ENCODE measurements at regions not wholly inside any gene's neighbourhood (a gene's known extent, or its start where the extent isn't known, plus 50 kb on each side); places are given as distances from the start of the nearest gene placed in this dataset.

GRCh38 chr11:112795142-112795815, 165.9 kb upstream of the NCAM1 start:
- TF ChIP-seq MAFK (conservative IDR thresholded peaks at IDR 0.05 in 1 of 2, IDR thresholded peaks at IDR 0.05 in 1 of 2; ENCODE audit: low read length in 2 of 2) (no peak), PATZ1 (CRISPR knock-in tag; IDR thresholded peaks at IDR 0.05) (no peak), ZNF460 (CRISPR knock-in tag; IDR thresholded peaks at IDR 0.05; ENCODE audit: borderline replicate concordance) (no peak), PREB (CRISPR knock-in tag; IDR thresholded peaks at IDR 0.05) (no peak), CTCF (CRISPR knock-in tag; IDR thresholded peaks at IDR 0.05) (peak; percentile 63), SMARCE1 (IDR thresholded peaks at IDR 0.05; ENCODE audit: borderline replicate concordance) (no peak), ZNF609 (CRISPR knock-in tag; IDR thresholded peaks at IDR 0.05; ENCODE audit: borderline replicate concordance) (no peak)

Measured in HepG2 (cell line).